GM19397 (cell line): ENCODE measurements at regions not wholly inside any gene's neighbourhood (a gene's known extent, or its start where the extent isn't known, plus 50 kb on each side); places are given as distances from the start of the nearest gene placed in this dataset.
"Not testable (repeated sequence)": the region's sequence is repeated elsewhere in the genome, so short reads cannot be mapped to it uniquely, and the experiment has no call there.

ENCODE experiments used
- ATAC-seq: cut with Tn5 transposase; IDR thresholded peaks from one replicate; pipeline ENCODE4 v1.9.1; 2021; ENCODE audit warnings: mild to moderate bottlenecking, moderate library complexity; ENCODE audit not compliant: unreplicated experiment

DNA sequence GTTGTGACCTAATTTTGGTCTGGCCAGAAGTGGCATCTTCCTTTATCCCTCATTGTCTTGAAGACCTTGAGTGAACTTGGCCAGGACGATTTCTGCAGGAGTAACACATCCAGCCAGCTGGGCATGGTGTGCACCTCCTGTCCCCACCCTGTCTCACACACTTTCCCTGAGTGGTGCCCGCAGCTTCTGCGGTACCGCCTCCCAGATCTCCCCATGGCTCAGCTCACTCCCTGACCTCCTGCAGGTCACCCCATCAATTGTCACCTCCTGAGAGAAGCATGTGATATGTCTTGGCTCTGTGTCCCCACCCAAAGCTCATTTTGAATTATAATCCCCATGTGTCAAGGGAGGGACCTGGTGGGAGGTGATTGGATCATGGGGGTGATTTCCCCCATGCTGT lies 50.2 kb upstream of the TP53I11 start:
- ATAC-seq = no peak

DNA sequence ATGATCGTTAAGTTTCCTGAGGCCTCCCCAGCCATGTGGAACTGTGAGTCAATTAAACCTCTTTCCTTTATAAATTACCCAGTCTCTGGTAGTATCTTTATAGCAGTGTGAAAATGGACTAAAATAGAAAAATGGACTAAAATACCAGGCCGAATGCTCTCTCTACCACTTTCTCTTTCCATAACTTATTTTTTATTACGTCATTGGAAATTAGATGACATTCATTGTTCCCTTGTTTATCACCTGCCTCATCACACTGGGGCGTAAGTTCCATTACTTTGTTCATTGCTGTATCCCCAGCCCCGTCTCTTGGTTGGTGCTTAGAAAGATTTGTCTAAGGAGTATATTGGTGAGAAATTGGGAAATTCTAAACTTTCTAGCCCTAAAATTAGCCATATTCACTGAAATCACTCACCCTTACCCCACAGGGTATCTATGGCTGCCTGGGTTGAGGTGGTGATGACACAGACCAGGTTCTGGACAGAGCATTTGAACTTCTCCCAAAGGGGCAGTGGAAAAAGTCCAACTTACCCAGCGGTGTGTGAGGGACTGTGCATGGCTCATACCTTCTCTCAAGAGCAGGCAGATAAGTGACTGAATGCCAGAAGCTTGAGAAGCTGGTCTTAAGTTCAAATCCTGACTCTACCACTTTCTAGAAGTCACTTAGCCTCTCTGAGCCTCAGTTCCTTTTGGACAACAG lies 50.9 kb upstream of the TP53I11 start:
- no peak for ATAC-seq

DNA sequence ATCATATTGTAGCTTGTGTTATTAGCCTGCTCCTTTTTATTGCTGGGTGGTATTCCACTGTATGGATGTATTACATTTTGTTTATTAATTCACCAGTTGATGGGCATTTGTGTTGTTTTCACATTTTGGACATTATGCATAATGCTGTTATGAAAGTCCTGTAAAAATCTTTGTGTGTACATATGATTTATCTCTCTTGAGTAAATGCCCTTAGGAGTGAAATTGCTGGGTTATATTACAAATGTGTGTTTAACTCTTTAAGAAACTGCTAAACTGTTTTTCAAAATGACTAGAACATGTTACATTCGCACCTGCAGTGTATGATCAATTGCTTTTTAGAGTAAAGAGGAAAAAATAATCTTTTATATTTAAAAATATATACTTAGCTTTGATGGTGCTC lies 54.4 kb upstream of the TP53I11 start:
- ATAC-seq = no peak

DNA sequence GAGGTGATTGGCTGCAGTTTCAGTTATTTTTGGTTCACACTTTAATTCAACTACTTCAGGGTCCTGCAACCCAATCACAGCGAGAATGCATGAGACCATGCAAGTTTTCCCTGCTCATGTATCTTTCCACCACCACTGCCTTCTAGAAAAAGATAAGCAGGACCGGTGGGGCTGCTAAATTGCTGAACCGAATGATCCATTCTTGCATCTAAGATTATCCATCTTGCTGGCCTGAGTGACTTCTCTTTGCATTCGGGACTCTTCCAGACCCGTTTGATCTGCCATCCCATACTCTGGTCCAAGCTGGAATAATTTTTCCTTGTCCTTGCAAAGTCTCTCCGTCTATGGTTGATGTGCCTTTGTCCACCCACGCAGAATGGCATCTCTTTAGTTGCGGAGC lies 56.3 kb upstream of the TP53I11 start:
- ATAC-seq = no peak

DNA sequence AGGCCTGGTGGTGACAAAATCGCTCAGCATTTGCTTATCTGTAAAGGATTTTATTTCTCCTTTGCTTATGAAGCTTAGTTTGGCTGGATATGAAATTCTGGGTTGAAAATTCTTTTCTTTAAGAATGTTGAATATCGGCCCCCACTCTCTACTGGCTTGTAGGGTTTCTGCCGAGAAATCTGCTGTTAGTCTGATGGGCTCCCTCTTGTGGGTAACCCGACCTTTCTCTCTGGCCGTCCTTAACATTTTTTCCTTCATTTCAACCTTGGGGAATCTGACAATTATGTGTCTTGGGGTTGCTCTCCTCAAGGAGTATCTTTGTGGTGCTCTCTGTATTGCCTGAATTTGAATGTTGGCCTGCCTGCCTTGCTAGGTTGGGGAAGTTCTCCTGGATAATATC lies 65.3 kb upstream of the TP53I11 start:
- ATAC-seq = not testable (repeated sequence)

DNA sequence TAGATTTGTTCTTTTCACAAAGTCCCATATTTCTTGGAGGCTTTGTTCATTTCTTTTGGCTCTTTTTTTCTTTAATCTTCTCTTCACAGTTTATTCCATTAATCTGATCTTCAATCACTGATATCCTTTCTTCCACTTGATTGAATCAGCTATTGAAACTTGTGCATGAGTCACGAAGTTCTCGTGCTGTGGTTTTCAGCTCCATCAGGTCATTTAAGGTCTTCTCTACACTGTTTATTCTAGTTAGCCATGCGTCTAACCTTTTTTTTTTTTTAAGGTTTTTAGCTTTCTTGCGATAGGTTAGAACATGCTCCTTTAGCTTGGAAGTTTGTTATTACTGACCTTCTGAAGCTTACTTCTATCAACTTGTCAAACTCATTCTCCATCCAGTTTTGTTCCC lies 65.8 kb upstream of the TP53I11 start:
- ATAC-seq = not testable (repeated sequence)

DNA sequence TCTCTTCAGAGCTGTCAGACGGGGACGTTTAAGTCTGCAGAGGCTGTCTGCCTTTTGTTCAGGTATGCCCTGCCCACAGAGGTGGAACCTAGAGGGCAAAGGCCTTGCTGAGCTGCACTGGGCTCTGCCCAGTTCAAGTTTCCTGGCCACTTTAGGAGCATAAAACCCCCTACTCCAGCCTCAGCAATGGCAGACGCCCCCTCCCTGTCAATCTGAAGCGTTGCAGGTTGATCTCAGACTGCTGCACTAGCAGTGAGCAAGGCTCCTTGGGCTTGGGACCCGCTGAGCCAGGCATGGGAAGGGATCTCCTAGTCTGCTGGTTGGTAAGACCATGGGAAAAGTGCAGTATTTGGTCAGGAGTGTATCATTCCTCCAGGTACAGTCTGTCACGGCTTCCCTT lies 66.6 kb upstream of the TP53I11 start:
- no peak for ATAC-seq

DNA sequence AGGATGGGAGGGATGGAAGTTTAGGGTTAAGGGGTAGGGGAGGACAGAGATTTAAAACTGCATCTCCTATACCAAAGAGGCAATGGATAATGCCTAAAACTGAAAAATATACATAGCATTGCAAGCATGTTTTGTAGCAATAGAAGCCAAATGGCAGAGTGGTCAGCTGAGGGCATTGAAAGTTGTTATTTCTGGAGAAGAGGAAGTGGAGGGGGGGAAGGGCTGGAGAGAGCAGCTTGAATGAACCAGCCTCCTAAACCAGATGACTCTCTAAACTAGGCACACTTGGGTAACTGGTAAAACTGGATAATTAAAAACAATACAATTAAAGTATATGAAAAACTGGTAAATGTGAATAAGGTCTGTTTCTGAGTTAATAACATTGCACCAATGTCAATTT lies 70.3 kb upstream of the TP53I11 start:
- ATAC-seq = no peak

DNA sequence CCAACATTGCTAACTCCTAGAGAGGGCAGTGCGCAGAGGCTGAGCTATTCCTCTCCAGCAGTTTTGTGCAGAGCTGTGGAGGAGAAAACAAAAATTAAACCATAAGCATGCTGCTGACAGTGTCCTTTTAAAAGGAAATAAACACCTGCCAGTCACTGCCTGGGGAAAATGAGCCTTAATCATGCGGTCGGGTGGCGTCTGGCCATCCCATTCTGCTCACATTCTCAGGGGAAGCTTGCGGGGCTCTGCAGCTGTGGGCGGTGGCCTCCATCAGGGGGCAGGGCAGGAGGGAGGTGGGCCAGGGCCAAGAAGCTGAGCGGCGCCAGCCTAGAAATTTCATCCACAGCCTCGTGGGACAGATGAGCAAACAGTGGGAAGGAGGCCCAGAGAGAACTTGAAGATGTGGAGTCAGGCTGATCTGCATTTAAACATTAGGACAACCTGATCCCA lies 71.0 kb upstream of the TP53I11 start:
- no peak for ATAC-seq

DNA sequence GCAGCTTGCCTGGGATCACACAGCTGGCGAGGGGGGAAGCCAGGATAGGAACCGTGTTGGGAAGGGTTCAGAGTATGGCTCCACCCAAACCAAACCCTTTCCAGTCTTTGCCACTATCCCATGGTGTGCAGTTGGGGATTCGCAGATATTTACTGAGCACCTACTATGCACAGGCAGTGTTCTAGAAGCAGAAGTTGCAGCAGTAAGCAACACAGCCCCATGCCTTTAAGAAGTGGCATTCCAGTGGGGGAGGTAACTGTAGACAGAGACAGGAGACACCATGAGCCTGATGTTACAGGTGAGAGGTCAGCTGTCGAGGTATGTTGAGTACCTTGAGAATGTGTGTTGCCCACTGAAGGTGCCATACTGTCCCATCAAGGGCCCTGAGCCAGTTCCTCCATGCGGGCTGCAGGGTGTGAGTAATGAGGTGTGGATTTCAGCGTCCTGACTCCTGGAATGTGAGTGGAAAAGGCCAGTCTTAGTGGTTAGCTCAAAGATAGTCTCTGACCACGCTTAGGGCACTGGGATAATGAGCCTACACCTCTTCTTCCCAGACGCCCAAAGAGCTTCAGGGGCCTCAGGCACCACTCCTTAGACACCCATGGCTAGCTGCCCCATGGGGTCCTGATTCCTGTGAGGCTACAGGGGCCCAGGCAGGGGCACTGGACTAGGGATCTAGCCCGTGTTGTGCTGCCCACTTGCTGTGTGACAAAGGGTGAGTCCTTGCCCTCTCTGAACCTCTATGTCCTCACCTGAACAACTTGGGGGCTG lies 71.8 kb upstream of the TP53I11 start:
- ATAC-seq = no peak

DNA sequence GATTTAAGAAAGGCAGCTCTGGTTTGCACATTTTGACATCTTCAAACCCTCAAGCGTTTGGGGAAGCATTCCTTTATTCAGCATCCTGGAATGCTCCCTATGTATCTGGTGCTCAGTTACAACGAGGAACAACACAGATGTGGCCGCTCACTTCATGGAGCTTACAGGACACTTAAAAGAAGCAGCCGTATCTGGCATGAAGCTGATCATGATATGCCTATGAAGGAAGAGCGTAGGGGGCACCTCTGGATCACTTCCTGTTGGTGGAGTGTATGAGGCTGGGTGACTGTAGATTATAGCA lies 72.3 kb upstream of the TP53I11 start:
- ATAC-seq = no peak

DNA sequence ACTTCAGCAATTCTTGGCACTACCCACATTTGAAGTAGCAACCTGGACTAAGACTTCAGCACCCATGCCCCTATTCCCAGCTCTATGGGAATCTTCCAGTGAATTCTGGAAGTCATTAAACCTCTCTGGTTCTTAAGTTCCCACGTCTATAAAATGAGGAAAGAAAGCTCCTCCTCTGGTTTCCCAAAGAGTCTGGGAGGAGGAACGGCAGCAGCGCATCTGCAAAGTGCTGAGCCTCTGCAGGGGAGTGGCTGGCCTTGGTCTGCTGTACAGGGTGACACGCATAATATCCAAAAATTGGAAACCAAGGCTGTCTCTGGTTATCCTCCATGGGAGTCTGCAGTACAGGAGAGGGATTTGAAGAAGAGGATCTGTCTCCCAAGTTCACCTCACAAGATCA lies 73.6 kb upstream of the TP53I11 start:
- ATAC-seq = no peak

DNA sequence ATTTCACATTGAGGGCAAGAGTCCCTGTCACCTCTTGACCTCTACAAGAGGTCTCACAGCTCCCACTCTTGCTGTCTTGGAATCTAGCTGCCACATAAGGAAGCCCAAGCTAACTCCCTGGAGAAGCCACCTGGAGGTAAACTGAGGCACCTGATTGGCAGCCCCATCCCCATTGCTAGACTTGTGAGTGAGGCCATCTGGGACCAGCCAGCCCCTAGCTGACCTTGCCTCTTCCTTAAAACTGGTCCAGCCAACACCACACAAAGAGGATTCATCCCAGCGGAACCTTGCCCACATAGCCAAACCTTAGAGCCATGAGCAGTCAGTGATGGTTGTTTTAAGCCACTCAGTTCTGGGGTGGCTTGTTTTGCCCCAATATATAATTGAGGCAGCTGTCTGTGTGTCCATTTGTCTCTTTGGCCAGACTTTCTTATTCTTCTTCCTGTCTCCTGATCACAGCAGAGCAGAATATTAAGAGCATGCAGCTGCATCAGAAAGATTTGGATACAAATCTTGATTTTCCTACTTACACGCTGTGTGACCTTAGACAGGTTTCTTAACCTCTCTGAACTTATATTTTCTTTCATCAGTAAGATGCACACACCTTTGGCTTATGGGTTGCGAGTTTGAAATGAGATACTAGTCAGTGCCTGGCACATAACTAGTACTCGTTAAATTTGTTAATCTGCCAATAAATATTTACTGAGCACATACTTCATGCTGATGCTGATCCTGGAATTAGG lies 74.3 kb upstream of the TP53I11 start:
- ATAC-seq = no peak

DNA sequence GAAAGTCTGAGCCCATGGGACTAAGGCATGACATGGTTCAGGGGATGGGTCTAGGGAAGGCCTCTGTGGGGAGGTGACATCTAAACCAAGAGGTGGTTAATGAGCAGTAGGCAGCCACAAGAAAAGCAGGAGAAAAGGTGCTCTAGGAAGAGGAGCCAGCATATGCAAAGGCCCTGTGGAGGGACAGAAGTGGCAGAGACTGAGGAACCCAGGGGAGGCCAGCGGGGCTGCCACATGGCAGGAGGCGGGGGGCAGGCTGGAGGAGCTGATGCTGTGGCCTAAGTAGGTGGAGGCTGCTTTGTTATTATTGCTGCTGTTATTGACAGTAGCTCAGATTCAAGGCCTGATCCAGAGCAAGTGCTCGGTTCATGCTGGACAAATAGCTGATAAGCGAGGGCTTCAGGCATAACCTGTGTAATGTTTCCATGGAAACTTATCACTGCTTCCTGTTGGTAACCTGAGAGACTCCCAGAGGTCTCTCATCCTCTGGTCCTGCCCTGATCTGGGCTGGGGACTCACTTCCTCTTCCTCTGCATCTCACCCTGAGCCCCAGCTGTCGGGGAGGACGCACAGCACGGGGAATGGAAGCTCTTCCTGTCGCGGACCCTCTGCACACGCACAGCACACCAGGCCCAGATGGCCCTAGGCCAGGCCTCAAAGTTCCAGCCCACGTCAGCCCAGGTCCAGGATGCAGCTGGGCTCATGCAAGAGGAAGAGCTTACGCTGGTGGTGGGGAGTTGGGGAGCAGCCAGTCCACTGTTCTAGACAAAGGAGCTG lies 75.2 kb upstream of the TP53I11 start:
- ATAC-seq = peak; percentile 68

DNA sequence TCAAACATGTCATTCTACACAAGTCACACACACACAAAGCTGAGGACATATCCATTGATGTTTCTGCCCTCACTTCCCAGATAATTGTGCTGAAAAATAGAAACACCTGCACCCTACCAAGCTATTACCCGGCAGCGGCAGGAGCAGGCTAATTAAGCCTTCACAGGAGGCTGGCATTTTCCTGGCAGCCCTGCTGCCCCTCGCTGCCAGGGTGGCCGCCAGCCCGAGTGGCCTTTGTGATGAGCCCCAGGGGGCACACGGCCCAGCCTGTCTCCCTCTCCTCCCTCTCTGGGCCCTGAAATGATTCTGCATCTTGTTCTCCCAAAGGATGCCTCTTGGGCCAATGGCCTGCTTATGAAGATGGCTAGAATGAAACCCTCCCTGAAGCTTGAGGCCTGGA lies 76.2 kb upstream of the TP53I11 start:
- ATAC-seq = no peak

DNA sequence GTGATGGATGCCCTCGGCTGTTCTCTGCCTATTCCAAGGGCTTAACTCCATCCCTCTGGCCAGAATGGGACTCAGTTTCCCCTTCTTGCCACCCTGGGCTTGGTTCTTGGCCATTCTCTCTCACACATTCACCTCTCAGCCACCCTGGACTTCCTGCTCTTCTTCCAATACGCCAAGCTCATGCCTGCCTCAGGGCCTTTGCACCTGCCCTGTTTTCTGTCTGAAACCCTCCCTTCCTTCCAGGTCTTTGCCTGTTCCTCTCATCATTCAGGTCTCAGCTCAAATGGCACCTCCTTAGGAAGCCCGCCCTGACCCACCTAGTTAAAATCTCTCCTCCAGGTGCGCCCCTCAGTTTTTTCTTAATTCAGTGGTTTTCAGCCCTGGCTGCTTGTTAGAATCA lies 76.6 kb upstream of the TP53I11 start:
- ATAC-seq = no peak

DNA sequence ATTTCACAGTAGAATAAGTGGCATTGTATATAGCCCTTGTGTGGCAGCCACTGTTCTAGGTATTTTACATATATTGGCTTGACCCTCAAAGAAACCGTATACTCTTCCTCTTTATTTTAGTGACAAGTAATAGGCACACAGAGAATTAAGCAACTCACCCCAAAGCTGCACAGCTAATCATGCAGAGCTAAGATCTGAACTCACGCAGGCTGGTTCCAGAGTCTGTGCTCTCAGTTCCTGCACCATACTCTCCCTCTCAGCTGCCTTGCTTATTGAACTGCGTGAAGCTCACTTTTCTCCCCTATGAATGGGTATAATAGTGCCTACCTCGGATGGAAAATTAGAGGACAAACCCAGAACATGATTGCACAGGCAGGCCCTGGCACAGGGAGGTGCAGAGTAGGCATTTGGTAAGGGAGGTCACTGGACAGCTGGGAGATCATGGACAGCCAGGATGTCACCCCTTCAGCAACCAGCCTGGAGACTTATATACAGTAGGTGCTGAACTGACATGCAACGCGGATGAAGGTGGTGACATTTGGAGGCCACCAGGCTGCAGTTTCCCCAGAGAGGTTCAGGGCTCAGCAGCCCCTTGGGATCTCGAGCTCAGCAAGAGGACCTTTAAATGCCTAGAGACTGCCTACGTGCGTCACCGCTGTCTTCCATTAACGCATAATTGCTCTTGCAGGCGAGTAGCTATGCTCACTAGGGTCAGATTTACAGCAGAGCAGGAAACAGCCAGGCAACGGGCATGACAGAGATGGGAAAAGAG lies 78.4 kb upstream of the TP53I11 start:
- ATAC-seq = no peak

DNA sequence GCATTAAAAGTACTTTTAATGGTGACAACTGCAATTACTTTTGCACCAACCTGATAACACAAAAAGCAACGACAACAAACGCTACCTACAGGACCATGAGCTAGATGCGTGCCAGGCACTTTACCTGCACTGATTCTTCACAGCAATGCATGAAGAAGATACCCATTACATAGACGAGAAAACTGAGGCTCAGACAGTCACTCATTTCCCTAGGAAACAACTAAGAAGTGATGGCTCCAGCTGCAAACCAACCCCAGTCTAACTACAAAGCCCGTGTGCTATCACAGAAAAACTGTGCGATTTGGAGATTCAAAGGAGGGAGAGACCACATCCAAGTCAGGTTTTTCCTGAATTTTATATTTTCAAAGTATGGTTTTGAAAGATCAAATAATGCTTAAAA lies 80.1 kb upstream of the TP53I11 start:
- ATAC-seq = no peak

DNA sequence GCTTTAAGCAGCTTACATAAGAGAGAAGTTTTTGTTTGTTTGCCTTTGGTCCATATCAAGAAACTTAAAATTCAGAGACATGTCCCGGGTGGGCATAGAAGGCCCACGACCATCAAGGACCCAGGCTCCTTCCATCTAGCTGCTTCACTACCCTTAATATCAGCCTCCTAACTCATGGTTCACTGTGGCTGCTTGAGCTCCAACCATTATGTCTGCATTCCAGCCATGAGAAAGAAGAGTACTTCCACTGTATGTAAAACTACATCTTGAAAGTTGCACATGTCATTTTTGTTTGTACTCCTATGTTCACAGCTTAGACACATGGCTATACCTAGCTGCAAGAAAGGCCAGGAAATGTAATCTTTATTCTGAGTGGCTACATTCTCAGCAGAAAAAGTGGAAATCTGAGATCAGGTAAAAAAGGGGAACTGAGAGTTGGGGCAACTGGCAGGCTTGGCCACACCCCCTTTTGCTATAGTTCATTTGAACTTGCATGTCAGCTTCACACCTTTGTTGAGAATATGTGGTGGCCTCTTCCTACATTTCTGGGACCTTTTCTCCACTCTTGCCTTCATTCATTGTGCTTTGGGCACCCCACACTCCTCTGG lies 81.3 kb upstream of the TP53I11 start:
- peak; percentile 88 for ATAC-seq

DNA sequence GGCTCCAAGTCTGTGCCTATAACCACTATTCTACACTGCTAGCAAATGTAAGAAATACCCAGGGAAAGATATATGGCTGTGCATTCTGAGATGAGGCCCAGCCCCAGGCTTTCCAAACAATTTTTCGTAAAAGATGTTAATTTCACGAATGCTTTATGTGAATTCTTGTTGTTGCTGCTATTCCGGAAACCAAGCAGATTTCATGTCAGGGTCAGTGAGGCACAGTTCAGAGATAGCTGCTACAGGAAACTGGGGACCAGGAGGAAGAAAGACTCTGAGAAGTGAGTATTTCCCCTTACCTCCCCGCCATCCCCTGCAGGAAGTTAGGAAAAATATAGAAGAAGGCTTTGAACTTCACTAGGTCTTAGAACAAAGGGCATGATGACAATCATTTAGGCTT lies 84.7 kb upstream of the TP53I11 start:
- no peak for ATAC-seq
